CD14-positive monocyte (primary cell): ENCODE measurements at regions not wholly inside any gene's neighbourhood (a gene's known extent, or its start where the extent isn't known, plus 50 kb on each side); places are given as distances from the start of the nearest gene placed in this dataset.

Experiments used
- DNase-seq, 3 donors: peaks; one replicate each; pipeline ENCODE4 v3.0.0-alpha.2; 2011 to 2022
- H2AFZ ChIP-seq: 2 replicates; pipeline ENCODE4 v1.6.0; 2012; ENCODE audit warnings: mild to moderate bottlenecking, low read depth, low read length, inconsistent platforms; ENCODE audit not compliant: insufficient read depth, poor library complexity, severe bottlenecking
- H3K27ac ChIP-seq, 2 donors: 1 replicate in 1 of 2; 2 replicates in 1 of 2; pipeline ENCODE4 v1.5.1; 2012 to 2013; ENCODE audit warnings: low read length in 2 of 2, control low read depth in 1 of 2, inconsistent platforms in 1 of 2, low read depth in 1 of 2, mild to moderate bottlenecking in 1 of 2
- H3K27me3 ChIP-seq, 2 donors: one replicate each; pipeline versions ENCODE4 v1.6.0 to v1.6.1; 2011 to 2013; ENCODE audit warnings: low read length in 2 of 2; ENCODE audit not compliant: control insufficient read depth in 2 of 2, insufficient read depth in 2 of 2
- H3K36me3 ChIP-seq, 2 donors: replicated peaks in 1 of 2; 1 replicate in 1 of 2; 2 replicates in 1 of 2; pipeline versions ENCODE4 v1.5.1 to v1.6.1; 2012 to 2013; ENCODE audit warnings: low read length in 2 of 2, control low read depth in 1 of 2, inconsistent platforms in 1 of 2, mild to moderate bottlenecking in 1 of 2; ENCODE audit not compliant: insufficient read depth in 2 of 2, control insufficient read depth in 1 of 2
- H3K4me1 ChIP-seq, 2 donors: 1 replicate in 1 of 2; 2 replicates in 1 of 2; pipeline versions ENCODE4 v1.5.1 to v1.6.1; 2012 to 2013; ENCODE audit warnings: low read length in 2 of 2, control low read depth in 1 of 2, inconsistent platforms in 1 of 2, mild to moderate bottlenecking in 1 of 2, moderate library complexity in 1 of 2; ENCODE audit not compliant: insufficient read depth in 2 of 2, control insufficient read depth in 1 of 2
- H3K4me2 ChIP-seq: replicated peaks from 2 replicates; pipeline ENCODE3; 2012; ENCODE audit warnings: low read length, moderate library complexity, mild to moderate bottlenecking; ENCODE audit not compliant: poor library complexity, severe bottlenecking; ENCODE audit errors: extremely low read depth
- H3K4me3 ChIP-seq, 3 experiments: fragments of 200-600 bp in 1 of 3; sonication (generic) in 1 of 3; replicated peaks in 1 of 3; 1 replicate in 2 of 3; 2 replicates in 1 of 3; pipeline ENCODE4 v1.5.1; 2011 to 2013; ENCODE audit warnings: low read length in 3 of 3, mild to moderate bottlenecking in 3 of 3, control low read depth in 2 of 3, low read depth in 2 of 3, inconsistent platforms in 1 of 3, moderate library complexity in 1 of 3
- H3K79me2 ChIP-seq: 2 replicates; pipeline ENCODE4 v1.6.0; 2012; ENCODE audit warnings: mild to moderate bottlenecking, control low read depth, inconsistent platforms, low read length, moderate library complexity; ENCODE audit not compliant: insufficient read depth
- H3K9ac ChIP-seq: 2 replicates; pipeline ENCODE4 v1.6.0; 2017; ENCODE audit warnings: low read length, mild to moderate bottlenecking; ENCODE audit not compliant: insufficient read depth, poor library complexity, severe bottlenecking
- H3K9me3 ChIP-seq, 2 donors: replicated peaks in 1 of 2; 1 replicate in 1 of 2; 2 replicates in 1 of 2; pipeline versions ENCODE4 v1.5.1 to v1.6.1; 2012 to 2013; ENCODE audit warnings: low read length in 2 of 2, control low read depth in 1 of 2; ENCODE audit not compliant: control insufficient read depth in 1 of 2, insufficient read depth in 1 of 2
- H4K20me1 ChIP-seq: 2 replicates; pipeline ENCODE4 v1.6.0; 2012; ENCODE audit warnings: mild to moderate bottlenecking, low read length, control low read depth, moderate library complexity; ENCODE audit not compliant: insufficient read depth
- H3K27ac Mint-ChIP-seq, 7 donors: one replicate each; pipeline ENCODE4 v1.8.0; 2020; ENCODE audit warnings: mild to moderate bottlenecking in 7 of 7, mixed read lengths in 7 of 7, moderate library complexity in 6 of 7, inconsistent platforms in 2 of 7
- H3K27me3 Mint-ChIP-seq, 3 donors: one replicate each; pipeline ENCODE4 v1.8.0; 2021 to 2022; ENCODE audit warnings: low read depth in 3 of 3, mild to moderate bottlenecking in 3 of 3, mixed read lengths in 3 of 3, moderate library complexity in 3 of 3, inconsistent platforms in 1 of 3
- H3K36me3 Mint-ChIP-seq, 2 donors: one replicate each; pipeline ENCODE4 v1.8.0; 2020; ENCODE audit warnings: mixed read lengths in 2 of 2, inconsistent platforms in 1 of 2, mild to moderate bottlenecking in 1 of 2
- H3K4me1 Mint-ChIP-seq: one replicate; pipeline ENCODE4 v1.8.0; 2020; ENCODE audit warnings: mild to moderate bottlenecking, mixed read lengths
- H3K4me3 Mint-ChIP-seq, 2 donors: one replicate each; pipeline ENCODE4 v1.8.0; 2020; ENCODE audit warnings: mild to moderate bottlenecking in 2 of 2, mixed read lengths in 2 of 2, moderate library complexity in 1 of 2
- H3K9me3 Mint-ChIP-seq, 7 donors: one replicate each; pipeline ENCODE4 v1.8.0; 2020 to 2022; ENCODE audit warnings: mixed read lengths in 7 of 7, mild to moderate bottlenecking in 6 of 7, moderate library complexity in 6 of 7, inconsistent platforms in 2 of 7
- WGBS: methylation state at CpG from one replicate; pipeline ENCODE4 v1.1.5; 2013; ENCODE audit warnings: missing lambda C conversion rate; ENCODE audit not compliant: insufficient coverage; 5-methylcytosine and 5-hydroxymethylcytosine counted together
- intact Hi-C, 2 donors: fragments of 100-400 bp; cut with micrococcal nuclease; formaldehyde crosslinking; loops; one replicate each; pipeline versions ENCODE4 v1.15.0 to v1.15.1; 2023
- TF ChIP-seq, protein P1 (sequence below): fragments of 200-600 bp; IDR thresholded peaks from one replicate; pipeline ENCODE4 v1.8.0; 2022; ENCODE audit warnings: antibody characterized with exemption, mild to moderate bottlenecking

DNA sequence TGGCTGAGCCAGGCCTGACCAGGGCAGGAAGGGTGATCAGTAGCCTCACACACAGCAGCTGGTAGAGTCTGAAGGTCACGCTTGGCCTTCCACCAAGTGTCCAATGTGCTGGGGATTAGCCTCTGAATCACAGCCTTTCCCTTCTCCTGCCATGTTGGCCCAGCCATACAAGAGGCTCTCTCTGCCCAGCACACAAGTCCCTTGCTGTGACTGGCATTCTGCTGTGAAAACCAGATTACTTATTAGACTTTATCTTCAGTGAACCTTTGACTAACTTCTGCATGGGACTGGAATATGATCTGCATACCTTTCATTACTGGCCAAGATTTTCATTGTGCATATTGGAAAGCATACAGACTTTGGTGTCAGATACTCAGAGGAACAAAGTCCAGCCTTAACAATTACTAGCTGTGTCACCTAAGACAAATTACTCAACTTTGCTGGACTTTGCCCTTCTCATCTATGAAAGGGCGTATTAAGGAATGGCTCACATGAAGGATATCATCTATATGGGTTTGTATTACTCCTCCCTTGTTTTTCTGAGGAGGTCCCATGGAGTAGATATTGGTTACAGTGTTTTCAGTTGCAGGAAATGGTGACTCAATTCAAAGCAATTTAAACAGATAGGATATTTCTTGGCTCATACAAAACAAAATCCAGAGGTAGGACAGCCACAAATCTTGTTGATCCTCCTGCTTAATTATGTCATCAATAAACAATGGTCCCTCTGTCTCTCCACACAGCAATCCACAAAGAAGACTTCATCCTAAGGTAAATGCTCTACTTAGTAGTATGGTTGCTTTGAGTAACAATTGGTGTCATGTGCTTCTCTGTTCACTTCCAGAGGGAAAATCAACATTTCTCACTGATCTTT lies 99.6 kb downstream of the DYRK2 start:
- Histone ChIP-seq H4K20me1 (no peaks in the 10 kb centered on the region), H3K79me2 (no peaks in the 10 kb centered on the region), H3K4me3 (no peak overlapping the region), H3K4me2 (no peak overlapping the region), H3K4me1 (no peaks in the 10 kb centered on the region), H3K9me3 (no peaks in the 10 kb centered on the region), H3K27me3 (no peaks in the 10 kb centered on the region), H3K36me3 (no peaks in the 10 kb centered on the region), H2AFZ (no peak overlapping the region), H3K27ac (no peak overlapping the region), H3K9ac (no peak overlapping the region)
- H3K4me3 Mint-ChIP-seq = no peak overlapping the region
- peaks cover 0 to 6% (median 0%) of the 10 kb centered on the region in 7 donors for H3K9me3 Mint-ChIP-seq
- TF ChIP-seq, protein P1, sequence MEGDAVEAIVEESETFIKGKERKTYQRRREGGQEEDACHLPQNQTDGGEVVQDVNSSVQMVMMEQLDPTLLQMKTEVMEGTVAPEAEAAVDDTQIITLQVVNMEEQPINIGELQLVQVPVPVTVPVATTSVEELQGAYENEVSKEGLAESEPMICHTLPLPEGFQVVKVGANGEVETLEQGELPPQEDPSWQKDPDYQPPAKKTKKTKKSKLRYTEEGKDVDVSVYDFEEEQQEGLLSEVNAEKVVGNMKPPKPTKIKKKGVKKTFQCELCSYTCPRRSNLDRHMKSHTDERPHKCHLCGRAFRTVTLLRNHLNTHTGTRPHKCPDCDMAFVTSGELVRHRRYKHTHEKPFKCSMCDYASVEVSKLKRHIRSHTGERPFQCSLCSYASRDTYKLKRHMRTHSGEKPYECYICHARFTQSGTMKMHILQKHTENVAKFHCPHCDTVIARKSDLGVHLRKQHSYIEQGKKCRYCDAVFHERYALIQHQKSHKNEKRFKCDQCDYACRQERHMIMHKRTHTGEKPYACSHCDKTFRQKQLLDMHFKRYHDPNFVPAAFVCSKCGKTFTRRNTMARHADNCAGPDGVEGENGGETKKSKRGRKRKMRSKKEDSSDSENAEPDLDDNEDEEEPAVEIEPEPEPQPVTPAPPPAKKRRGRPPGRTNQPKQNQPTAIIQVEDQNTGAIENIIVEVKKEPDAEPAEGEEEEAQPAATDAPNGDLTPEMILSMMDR = no peak
- DNase-seq = no peak
- intact Hi-C loops = no loop called here
- no peaks in the 10 kb centered on the region for H3K36me3 Mint-ChIP-seq
- H3K27ac Mint-ChIP-seq = peak overlapping the region in 1 of 7 donors; percentile 20
- 100% methylated on average over 1 of the region's 2 CpGs for WGBS
- H3K27me3 Mint-ChIP-seq = peaks cover 1 to 3% (median 2%) of the 10 kb centered on the region in 3 donors
- H3K4me1 Mint-ChIP-seq = no peaks in the 10 kb centered on the region

DNA sequence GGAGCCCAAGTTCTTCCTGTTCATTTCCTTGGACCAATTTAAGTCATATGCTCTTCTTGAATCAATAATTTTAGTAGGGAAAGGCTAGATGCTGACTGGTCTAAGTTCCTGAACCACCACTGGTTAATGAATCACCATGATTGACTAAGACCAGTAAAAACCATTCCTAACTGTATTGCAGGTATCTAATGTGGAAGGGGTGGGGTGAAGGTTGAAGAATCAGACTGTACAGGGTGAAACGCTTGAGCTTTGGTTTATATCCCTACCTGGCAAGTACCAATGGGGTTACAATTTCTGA lies 100.1 kb downstream of the DYRK2 start:
- H3K4me2 ChIP-seq = no peak overlapping the region

More for the DNA sequence above, 100.1 kb downstream of the DYRK2 start:
- no peak for DNase-seq
- no peak overlapping the region for H3K27ac ChIP-seq
- H3K36me3 ChIP-seq = no peaks in the 10 kb centered on the region
- H3K4me3 ChIP-seq = no peak overlapping the region
- H3K4me3 Mint-ChIP-seq = no peak overlapping the region
- intact Hi-C loops = no loop called here
- TF ChIP-seq, protein P1 = no peak
- peaks cover 1 to 3% (median 2%) of the 10 kb centered on the region in 3 donors for H3K27me3 Mint-ChIP-seq
- H2AFZ ChIP-seq = no peak overlapping the region
- peaks cover 0 to 6% (median 0%) of the 10 kb centered on the region in 7 donors for H3K9me3 Mint-ChIP-seq
- no peaks in the 10 kb centered on the region for H3K4me1 ChIP-seq
- H3K36me3 Mint-ChIP-seq = no peaks in the 10 kb centered on the region
- H3K79me2 ChIP-seq = no peaks in the 10 kb centered on the region
- no peak overlapping the region for H3K27ac Mint-ChIP-seq
- H3K9ac ChIP-seq = no peak overlapping the region
- no peaks in the 10 kb centered on the region for H3K9me3 ChIP-seq
- WGBS = no CpG with 5 or more reads among the region's 1 CpG
- H4K20me1 ChIP-seq = no peaks in the 10 kb centered on the region
- H3K27me3 ChIP-seq = no peaks in the 10 kb centered on the region
- no peaks in the 10 kb centered on the region for H3K4me1 Mint-ChIP-seq
